GM18873 (cell line): ENCODE measurements at regions not wholly inside any gene's neighbourhood (a gene's known extent, or its start where the extent isn't known, plus 50 kb on each side); places are given as distances from the start of the nearest gene placed in this dataset.
"Not testable (repeated sequence)": the region's sequence is repeated elsewhere in the genome, so short reads cannot be mapped to it uniquely, and the experiment has no call there.

Experiments
- ATAC-seq: cut with Tn5 transposase; IDR thresholded peaks from one replicate; pipeline ENCODE4 v1.9.1; 2021; ENCODE audit warnings: mild to moderate bottlenecking, moderate library complexity, moderate number of reproducible peaks; ENCODE audit not compliant: unreplicated experiment, low FRiP score

- no peak for ATAC-seq
Observed at GRCh38 chr2:13649918-13650317, 933.2 kb downstream of the TRIB2 start.

DNA sequence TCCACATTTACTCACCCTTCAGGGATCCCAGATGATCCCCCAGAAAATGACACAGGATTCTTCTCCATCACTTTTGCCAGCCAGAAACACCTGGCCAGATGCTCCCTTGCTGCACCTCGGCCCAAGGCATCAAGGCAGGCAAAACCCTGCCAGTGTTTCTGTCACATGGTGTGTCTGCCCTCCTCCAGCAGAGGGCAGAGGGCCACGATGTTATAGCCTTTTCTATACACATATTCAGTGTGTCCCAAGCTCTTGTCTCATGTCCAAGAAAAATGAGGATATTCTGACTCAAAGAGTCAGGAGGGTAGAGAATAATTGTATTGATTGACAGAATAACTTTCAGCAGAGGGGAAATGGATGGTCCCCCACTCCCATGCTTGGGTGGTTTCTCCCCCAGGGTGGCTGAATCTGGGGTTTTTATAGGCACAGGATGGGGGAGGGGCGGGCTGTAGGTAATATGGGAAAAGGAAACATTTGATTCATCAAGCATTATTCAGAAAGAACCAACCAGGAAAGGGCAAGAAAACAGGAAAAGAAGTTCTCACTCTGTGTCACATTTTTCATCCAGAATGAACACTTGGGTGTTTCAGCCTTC lies 933.9 kb downstream of the TRIB2 start:
- no peak for ATAC-seq

DNA sequence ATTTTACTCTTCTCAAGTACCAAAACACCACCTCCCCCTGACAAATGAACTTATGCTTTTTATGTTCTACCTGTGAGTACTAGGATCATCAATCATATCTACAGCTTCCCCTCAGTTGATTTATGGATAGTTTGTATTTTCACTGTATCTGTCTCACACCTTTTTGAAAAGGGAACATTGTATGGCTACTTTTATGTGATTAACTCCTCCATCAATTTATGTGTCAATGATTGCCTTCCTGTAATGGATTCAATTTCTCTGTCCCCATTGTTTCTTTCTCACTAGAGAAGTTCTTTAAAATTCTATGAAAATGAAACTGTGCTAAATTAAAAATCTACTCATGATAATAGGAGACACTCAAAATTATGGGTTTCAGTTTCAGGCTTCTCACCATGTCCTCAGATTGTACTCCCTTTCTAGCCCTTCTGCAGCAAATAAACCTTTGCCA lies 935.0 kb downstream of the TRIB2 start:
- no peak for ATAC-seq

GRCh38 chr2:13652531-13653313 lies 936.0 kb downstream of the TRIB2 start:
- ATAC-seq: no peak

DNA sequence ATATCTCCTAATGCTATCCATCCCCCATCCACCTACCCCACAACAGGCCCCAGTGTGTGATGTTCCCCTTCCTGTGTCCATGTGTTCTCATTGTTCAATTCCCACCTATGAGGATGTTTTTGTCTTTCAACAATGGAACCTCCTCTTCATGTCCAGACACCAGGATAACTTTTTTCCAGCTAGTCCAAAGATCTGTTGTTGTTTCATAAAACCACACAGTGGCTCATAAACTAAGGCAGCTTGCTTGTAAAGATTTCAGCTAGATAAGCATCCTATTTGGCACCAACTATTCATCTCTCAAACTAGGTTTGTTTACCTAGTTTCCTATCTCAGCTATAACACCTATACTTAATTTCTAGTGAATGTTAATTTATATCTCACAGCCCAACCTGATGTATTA lies 937.7 kb downstream of the TRIB2 start:
- no peak for ATAC-seq

DNA sequence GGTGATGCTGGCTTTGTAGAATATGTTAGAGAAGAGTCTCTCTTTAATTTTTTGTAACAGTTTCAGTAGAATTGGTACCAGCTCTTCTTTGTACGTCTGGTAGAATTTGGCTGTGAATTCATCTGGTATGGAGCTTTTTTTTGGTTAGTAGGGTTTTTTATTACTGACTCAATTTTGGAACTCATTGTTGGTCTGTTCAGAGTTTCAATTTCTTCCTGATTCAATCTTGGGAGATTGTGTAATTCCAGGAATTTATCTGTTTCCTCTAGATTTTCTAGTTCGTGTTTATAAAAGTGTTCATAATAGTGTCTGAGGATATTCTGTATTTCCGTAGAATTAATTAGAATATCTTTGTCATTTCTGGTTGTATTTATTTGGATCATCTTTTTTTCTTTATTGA lies 943.5 kb downstream of the TRIB2 start:
- no peak for ATAC-seq

- no peak for ATAC-seq
Observed at GRCh38 chr2:13662055-13662454, 945.3 kb downstream of the TRIB2 start.

GRCh38 chr2:13666582-13667414 lies 950.1 kb downstream of the TRIB2 start:
- peak; percentile 69 for ATAC-seq

- no peak for ATAC-seq
Observed at GRCh38 chr2:13667415-13667757, 950.6 kb downstream of the TRIB2 start.

DNA sequence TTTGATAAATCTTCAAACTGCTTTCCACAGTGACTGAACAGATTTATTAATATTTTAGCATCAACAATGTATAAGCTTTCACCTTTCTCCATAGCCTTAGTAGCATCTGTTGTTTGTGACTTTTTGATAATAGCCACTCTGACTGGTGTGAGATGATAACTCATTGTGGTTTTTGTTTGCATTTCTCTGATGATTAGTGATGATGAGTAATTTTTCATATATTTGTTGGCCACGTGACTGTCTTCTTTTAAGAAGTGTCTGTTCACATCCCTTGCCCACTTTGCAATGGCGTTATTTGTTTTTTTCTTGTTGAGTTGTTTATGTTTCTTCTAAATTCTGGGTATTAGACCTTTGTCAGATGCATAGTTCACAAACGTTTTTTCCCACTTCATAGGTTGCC lies 952.9 kb downstream of the TRIB2 start:
- ATAC-seq: no peak

DNA sequence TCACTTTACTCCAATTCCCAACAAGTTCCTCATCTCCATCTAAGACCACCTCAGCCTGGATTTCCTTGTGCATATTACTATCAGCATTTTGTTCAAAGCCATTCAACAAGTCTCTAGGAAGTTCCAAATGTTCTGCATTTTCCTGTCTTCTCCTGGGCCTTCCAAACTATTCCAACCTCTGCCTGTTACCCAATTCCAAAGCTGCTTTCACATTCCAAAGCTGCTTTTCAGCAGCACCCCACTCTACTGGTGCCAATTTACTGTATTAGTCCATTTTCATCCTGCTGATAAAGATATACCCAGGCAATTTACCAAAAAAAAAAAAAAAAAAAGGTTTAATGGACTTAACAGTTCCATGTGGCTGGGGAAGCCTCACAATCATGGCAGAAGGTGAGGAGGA lies 957.1 kb downstream of the TRIB2 start:
- ATAC-seq: not testable (repeated sequence)

- no peak for ATAC-seq
Observed at GRCh38 chr2:13676269-13676668, 956.2 kb upstream of the LRATD1 start.

DNA sequence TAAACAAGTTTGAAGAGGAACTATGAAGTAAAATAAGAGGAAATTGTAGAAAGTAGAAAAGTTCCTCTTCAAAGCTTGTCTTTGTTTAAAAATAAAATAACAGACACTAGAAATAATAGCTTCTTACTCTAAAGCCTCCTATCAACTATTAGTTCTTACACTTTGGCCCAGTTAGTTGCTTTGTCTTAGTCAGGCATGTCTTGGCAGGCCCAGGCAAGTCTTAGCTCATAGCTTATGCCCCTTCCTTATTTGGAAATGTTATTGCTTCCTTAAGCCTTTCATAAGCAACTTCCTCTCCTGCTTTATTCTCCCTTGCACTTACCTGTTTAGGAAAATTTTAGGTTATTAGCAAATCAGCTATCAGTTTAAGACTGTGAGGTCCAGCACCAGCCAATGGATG lies 950.6 kb upstream of the LRATD1 start:
- no peak for ATAC-seq

GRCh38 chr2:13682540-13683272 lies 949.8 kb upstream of the LRATD1 start:
- ATAC-seq: no peak

GRCh38 chr2:13686262-13686661 lies 946.3 kb upstream of the LRATD1 start:
- ATAC-seq: no peak

GRCh38 chr2:13694673-13695072 lies 937.8 kb upstream of the LRATD1 start:
- ATAC-seq: no peak

GRCh38 chr2:13696601-13697000 lies 935.9 kb upstream of the LRATD1 start:
- no peak for ATAC-seq

- ATAC-seq: no peak
Observed at GRCh38 chr2:13698847-13699246, 933.7 kb upstream of the LRATD1 start.

GRCh38 chr2:13699939-13700338 lies 932.6 kb upstream of the LRATD1 start:
- not testable (repeated sequence) for ATAC-seq

DNA sequence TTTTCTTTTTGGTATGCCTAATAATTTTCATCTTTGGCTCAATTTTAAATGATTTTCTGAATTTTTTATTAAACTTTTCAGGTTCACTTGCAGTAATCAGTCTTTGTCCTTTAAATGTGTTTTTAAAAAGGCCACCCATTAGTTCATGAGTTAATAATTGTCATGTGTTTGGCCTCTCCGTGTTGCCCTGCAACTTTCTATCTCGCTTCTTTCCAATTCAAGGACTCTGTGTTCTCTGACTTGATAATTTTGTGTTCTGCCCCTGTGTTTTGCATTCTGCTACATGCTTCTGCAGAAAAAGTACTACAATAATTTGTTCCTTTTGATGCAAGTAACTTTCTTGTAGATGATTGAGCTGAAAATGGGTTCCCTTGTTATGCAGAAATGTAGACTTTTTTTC lies 921.4 kb upstream of the LRATD1 start:
- no peak for ATAC-seq

DNA sequence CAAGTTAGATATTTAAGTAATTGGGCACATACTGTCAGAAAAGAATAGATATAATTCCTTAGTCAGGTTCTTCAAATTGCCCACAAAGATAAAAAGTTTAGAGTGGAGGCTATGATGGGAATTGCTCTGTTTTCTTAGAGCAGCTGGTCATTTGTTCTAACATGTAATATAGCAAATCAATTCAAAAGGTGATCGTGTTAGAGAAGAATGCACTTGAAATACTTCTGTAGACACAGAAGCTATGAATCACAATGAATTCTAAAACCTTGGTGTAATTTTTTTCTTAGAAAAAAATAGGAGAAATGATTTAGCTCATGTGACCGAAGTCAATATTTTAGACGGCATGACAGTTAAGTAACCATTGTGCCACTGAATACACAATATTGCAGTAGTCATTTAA lies 918.1 kb upstream of the LRATD1 start:
- ATAC-seq: no peak
